ENCODE measurements at regions not wholly inside any gene's neighbourhood (a gene's known extent, or its start where the extent isn't known, plus 50 kb on each side); places are given as distances from the start of the nearest gene placed in this dataset.

- ChIA-PET CTCF (no interaction called here), POLR2A (no interaction called here)
- DNase-seq (ENCODE audit: extremely low spot score), result no peak
- no peak for TF ChIP-seq CTCF (IDR thresholded peaks at IDR 0.05; ENCODE audit: control extremely low read depth, extremely low read depth, low read depth, missing control alignments)
Observed at GRCh38 chr6:81130969-81131368, 621.5 kb downstream of the TENT5A start.

- ChIA-PET POLR2A (no interaction called here), CTCF (no interaction called here)
- no peak for DNase-seq (ENCODE audit: extremely low spot score)
- no peak for TF ChIP-seq CTCF (IDR thresholded peaks at IDR 0.05; ENCODE audit: control extremely low read depth, extremely low read depth, low read depth, missing control alignments)
Observed at GRCh38 chr6:81130061-81130460, 622.4 kb downstream of the TENT5A start.

- CTCF ChIA-PET, result no interaction called here
- POLR2A ChIA-PET, result no interaction called here
- DNase-seq (ENCODE audit: extremely low spot score), result no peak
- no peak for TF ChIP-seq CTCF (IDR thresholded peaks at IDR 0.05; ENCODE audit: control extremely low read depth, extremely low read depth, low read depth, missing control alignments)
Observed at GRCh38 chr6:81128671-81129070, 623.8 kb downstream of the TENT5A start.

DNA sequence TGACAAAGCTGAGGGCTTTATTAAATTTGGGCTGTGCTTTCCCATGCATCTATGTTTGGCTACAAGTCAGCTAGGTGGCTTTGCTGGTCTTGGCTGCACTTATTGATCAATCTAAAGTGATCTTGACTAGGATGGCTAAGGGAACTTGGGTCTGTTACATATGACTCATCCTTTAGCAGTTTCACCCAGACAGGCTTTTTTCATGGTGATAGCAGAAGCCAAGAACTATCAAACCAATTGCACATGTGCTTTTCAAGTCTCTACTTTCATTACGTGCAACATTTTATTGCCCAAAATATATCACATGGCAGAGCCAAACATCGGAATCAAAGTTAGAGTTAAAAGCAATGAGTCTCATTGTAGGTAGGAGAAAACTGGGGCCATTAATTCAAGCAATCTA lies 626.3 kb downstream of the TENT5A start:
- ChIA-PET CTCF (no interaction called here), POLR2A (no interaction called here)
- TF ChIP-seq CTCF (IDR thresholded peaks at IDR 0.05; ENCODE audit: control extremely low read depth, extremely low read depth, low read depth, missing control alignments), result no peak
- DNase-seq (ENCODE audit: extremely low spot score), result no peak

DNA sequence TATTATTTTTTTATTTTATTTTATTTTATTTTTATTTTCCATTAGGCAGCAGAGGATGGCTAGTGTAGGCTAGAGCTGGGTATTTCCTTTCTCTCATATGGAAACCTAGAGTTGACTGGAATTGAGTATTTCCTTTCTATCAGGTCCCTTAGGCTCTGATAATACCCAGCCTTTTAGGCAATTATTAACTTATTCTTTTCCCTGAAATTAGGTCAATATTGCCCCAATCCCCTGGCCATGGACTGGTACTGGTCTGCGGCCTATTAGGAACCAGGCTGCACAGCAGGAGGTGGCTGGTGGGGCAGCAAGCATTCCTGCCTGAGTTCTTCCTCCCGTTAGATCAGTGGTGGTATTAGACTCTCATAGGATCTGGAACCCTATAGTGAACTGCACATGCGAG lies 632.2 kb downstream of the TENT5A start:
- ChIA-PET POLR2A (no interaction called here), CTCF (no interaction called here)
- TF ChIP-seq CTCF (IDR thresholded peaks at IDR 0.05; ENCODE audit: control extremely low read depth, extremely low read depth, low read depth, missing control alignments), result no peak
- no peak for DNase-seq (ENCODE audit: extremely low spot score)

DNA sequence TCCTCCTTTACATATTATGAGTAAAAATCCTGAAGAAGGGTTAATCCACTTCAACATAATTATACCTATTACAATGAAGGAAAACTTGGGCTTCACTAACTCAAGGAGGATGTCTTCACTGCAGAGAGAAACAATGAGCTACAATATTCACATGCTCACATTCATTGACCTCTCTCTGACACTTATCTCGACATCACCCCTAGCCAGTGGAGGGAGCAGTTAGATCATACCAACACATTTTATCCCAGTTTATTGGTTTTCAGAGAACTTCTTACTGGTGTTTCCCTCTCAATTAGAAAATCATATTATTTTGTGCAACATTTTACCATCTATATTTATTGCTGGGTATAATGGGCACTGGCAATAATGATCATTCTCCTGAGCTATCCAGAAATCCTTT lies 646.5 kb downstream of the TENT5A start:
- DNase-seq (ENCODE audit: extremely low spot score), result no peak
- ChIA-PET POLR2A (no interaction called here), CTCF (interaction anchor here (1.3 to 1.4 kb wide), 2 partner anchors 30 to 32 kb away, joined by 3 to 4 read pairs; no protein-coding TSS in a partner anchor)
- no peak for TF ChIP-seq CTCF (IDR thresholded peaks at IDR 0.05; ENCODE audit: control extremely low read depth, extremely low read depth, low read depth, missing control alignments)

Measured in GM10248 (cell line).